SK-N-SH (cell line): ENCODE measurements at regions not wholly inside any gene's neighbourhood (a gene's known extent, or its start where the extent isn't known, plus 50 kb on each side); places are given as distances from the start of the nearest gene placed in this dataset.

ENCODE experiments used
- CTCF ChIA-PET: fragments of 300-600, 350-600 bp; formaldehyde crosslinking; extraction: SDS; loops from one replicate; lab custom pipeline; 2021; lab: Yijun Ruan, JAX
- POLR2A ChIA-PET: fragments of 350-600 bp; sonication (Branson Sonifier 250); formaldehyde crosslinking; extraction: SDS; loops from one replicate; lab custom pipeline; 2020; ENCODE audit warnings: antibody characterized with exemption, inconsistent platforms; lab: Yijun Ruan, JAX
- DNase-seq: peaks from one replicate; pipeline ENCODE4 v3.0.0; 2012
- H2AFZ ChIP-seq: fragments of 200-600 bp; sonication (generic); 2 replicates; pipeline ENCODE4 v1.8.1; 2016; ENCODE audit warnings: antibody characterized with exemption, mild to moderate bottlenecking, low read depth
- H3F3A ChIP-seq: fragments of 200-600 bp; sonication (generic); replicated peaks from 2 replicates; pipeline ENCODE3; 2016; ENCODE audit warnings: antibody characterized with exemption, mild to moderate bottlenecking; ENCODE audit not compliant: insufficient read depth
- H3K27ac ChIP-seq, 2 experiments: fragments of 200-500 bp in 1 of 2; fragments of 200-600 bp in 1 of 2; sonication (Bioruptor generic) in 1 of 2; sonication (generic), shearing (Covaris generic) in 1 of 2; 2 replicates each; pipeline versions ENCODE4 v1.5.1 to v1.6.1; 2014 to 2016; ENCODE audit warnings: low read depth in 2 of 2, inconsistent platforms in 1 of 2, low read length in 1 of 2, mild to moderate bottlenecking in 1 of 2, mixed read lengths in 1 of 2
- H3K27me3 ChIP-seq: fragments of 200-600 bp; sonication (generic), shearing (Covaris generic); 2 replicates; pipeline ENCODE4 v1.6.1; 2016; ENCODE audit warnings: mixed run types; ENCODE audit not compliant: insufficient read depth
- H3K36me3 ChIP-seq, 2 experiments: fragments of 200-500 bp in 1 of 2; fragments of 200-600 bp in 1 of 2; sonication (Bioruptor generic) in 1 of 2; sonication (generic) in 1 of 2; replicated peaks in 1 of 2; 2 replicates each; pipeline versions ENCODE3 to v1.5.1; 2014 to 2016; ENCODE audit warnings: low read length in 1 of 2, mild to moderate bottlenecking in 1 of 2; ENCODE audit not compliant: insufficient read depth in 2 of 2, control insufficient read depth in 1 of 2
- H3K4me1 ChIP-seq, 2 experiments: fragments of 200-500 bp in 1 of 2; fragments of 200-600 bp in 1 of 2; sonication (Bioruptor generic) in 1 of 2; sonication (generic), shearing (Covaris generic) in 1 of 2; 2 replicates each; pipeline versions ENCODE4 v1.5.1 to v1.6.1; 2014 to 2016; ENCODE audit warnings: low read depth in 1 of 2, low read length in 1 of 2, mixed run types in 1 of 2; ENCODE audit not compliant: insufficient read depth in 2 of 2, control insufficient read depth in 1 of 2
- H3K4me2 ChIP-seq: fragments of 200-600 bp; sonication (generic), shearing (Covaris generic); 2 replicates; pipeline ENCODE4 v1.6.1; 2017; ENCODE audit warnings: mixed run types
- H3K4me3 ChIP-seq, 2 experiments: fragments of 200-500 bp in 1 of 2; fragments of 200-600 bp in 1 of 2; sonication (Bioruptor generic) in 1 of 2; sonication (generic), shearing (Covaris generic) in 1 of 2; 2 replicates each; pipeline versions ENCODE4 v1.5.1 to v1.8.1; 2014 to 2016; ENCODE audit warnings: low read depth in 2 of 2, inconsistent platforms in 1 of 2, low read length in 1 of 2, mild to moderate bottlenecking in 1 of 2, mixed read lengths in 1 of 2, moderate library complexity in 1 of 2
- H3K79me2 ChIP-seq: fragments of 200-600 bp; sonication (generic); 2 replicates; pipeline ENCODE4 v1.8.1; 2017; ENCODE audit warnings: mild to moderate bottlenecking; ENCODE audit not compliant: insufficient read depth
- H3K9ac ChIP-seq: fragments of 200-600 bp; sonication (generic); 2 replicates; pipeline ENCODE4 v1.6.1; 2017; ENCODE audit warnings: mixed run types
- H3K9me2 ChIP-seq: fragments of 200-600 bp; sonication (generic); 2 replicates; pipeline ENCODE4 v1.6.1; 2017; ENCODE audit warnings: mixed run types
- H3K9me3 ChIP-seq: fragments of 200-600 bp; sonication (generic); 2 replicates; pipeline ENCODE4 v1.6.1; 2017; ENCODE audit warnings: mixed run types, mild to moderate bottlenecking, moderate library complexity
- H4K20me1 ChIP-seq: fragments of 200-600 bp; sonication (generic); 2 replicates; pipeline ENCODE4 v1.6.1; 2017; ENCODE audit warnings: mild to moderate bottlenecking, mixed run types; ENCODE audit not compliant: insufficient read depth
- EP300 ChIP-seq, 2 experiments: IDR thresholded peaks; 2 replicates each; pipeline versions ENCODE4 v1.4.0 to v1.6.1; 2012; ENCODE audit warnings: borderline replicate concordance in 1 of 2, low read depth in 1 of 2, low read length in 1 of 2
- EZH2phosphoT487 ChIP-seq: fragments of 200-600 bp; sonication (generic); IDR thresholded peaks from 2 replicates; pipeline ENCODE4 v1.6.1; 2017; ENCODE audit warnings: low read depth, mixed run types, mild to moderate bottlenecking, antibody characterized with exemption, moderate library complexity, borderline replicate concordance
- FOXJ3 ChIP-seq: sonication (generic); formaldehyde crosslinking; IDR thresholded peaks from 2 replicates; pipeline ENCODE4 v1.5.1; 2020; ENCODE audit warnings: mild to moderate bottlenecking, missing genetic modification reagents
- FOXM1 ChIP-seq: IDR thresholded peaks from 2 replicates; pipeline ENCODE4 v1.4.0; 2012; ENCODE audit warnings: low read depth, mild to moderate bottlenecking
- GABPA ChIP-seq: IDR thresholded peaks from 2 replicates; pipeline ENCODE4 v1.4.0; 2012; ENCODE audit warnings: low read depth, mild to moderate bottlenecking
- GATA2 ChIP-seq: sonication (generic); formaldehyde crosslinking; IDR thresholded peaks from 2 replicates; pipeline ENCODE4 v1.5.0; 2020; ENCODE audit warnings: mild to moderate bottlenecking, missing genetic modification reagents
- IRF3 ChIP-seq: fragments of 150-350 bp; IDR thresholded peaks from 2 replicates; pipeline ENCODE4 v1.6.1; 2016; ENCODE audit warnings: mild to moderate bottlenecking, low read depth, low read length
- MEF2A ChIP-seq: IDR thresholded peaks from 2 replicates; pipeline ENCODE4 v1.4.0; 2012; ENCODE audit warnings: low read depth, borderline replicate concordance
- RAD21 ChIP-seq: IDR thresholded peaks from 2 replicates; pipeline ENCODE4 v1.6.1; 2012; ENCODE audit warnings: mild to moderate bottlenecking, low read length
- RFX5 ChIP-seq: IDR thresholded peaks from 2 replicates; pipeline ENCODE4 v1.6.1; 2012; ENCODE audit warnings: mild to moderate bottlenecking, improper control_type of control experiment, low read length
- RXRA ChIP-seq: IDR thresholded peaks from 2 replicates; pipeline ENCODE4 v1.4.0; 2012; ENCODE audit warnings: low read depth, mild to moderate bottlenecking, borderline replicate concordance
- SMC3 ChIP-seq: IDR thresholded peaks from 2 replicates; pipeline ENCODE4 v1.6.1; 2012; ENCODE audit warnings: low read depth, low read length, improper control_type of control experiment
- TEAD4 ChIP-seq: IDR thresholded peaks from 2 replicates; pipeline ENCODE4 v1.4.0; 2012; ENCODE audit warnings: mild to moderate bottlenecking, borderline replicate concordance; ENCODE audit not compliant: insufficient read depth
- USF2 ChIP-seq: fragments of 150-350 bp; IDR thresholded peaks from 2 replicates; pipeline ENCODE4 v1.6.1; 2017; ENCODE audit warnings: antibody characterized with exemption, low read length, low read depth, borderline replicate concordance
- WGBS: methylation state at CpG from one replicate; pipeline ENCODE4 v1.1.6; 2017; ENCODE audit warnings: low lambda C conversion rate; 5-methylcytosine and 5-hydroxymethylcytosine counted together

GRCh38 chr2:47686018-47686417 is 96.9 kb upstream of the MSH6 start (continued):
- TF ChIP-seq EZH2phosphoT487, result no peak
- TF ChIP-seq RXRA, result no peak
- no peak for TF ChIP-seq MEF2A
- TF ChIP-seq GATA2, result no peak
- TF ChIP-seq SMC3, result no peak
- no peak for TF ChIP-seq FOXJ3
- no peak for TF ChIP-seq GABPA
- TF ChIP-seq, all 33 proteins: peak for 0

GRCh38 chr2:47682216-47682749 is 100.7 kb upstream of the MSH6 start:
- ChIA-PET POLR2A (no interaction called here), CTCF (interaction anchor here (1.2 to 1.5 kb wide), 2 partner anchors 10 to 28 kb away, joined by 3 to 6 read pairs; no protein-coding TSS in a partner anchor)
- no peak for DNase-seq
- Histone ChIP-seq H3K27ac (no peak overlapping the region), H3K4me3 (no peak overlapping the region), H3F3A (no peaks in the 10 kb centered on the region), H3K9me2 (no peaks in the 10 kb centered on the region), H4K20me1 (no peaks in the 10 kb centered on the region), H3K9ac (no peak overlapping the region), H3K36me3 (no peaks in the 10 kb centered on the region), H3K4me1 (no peaks in the 10 kb centered on the region), H3K9me3 (peaks cover 3% of the 10 kb centered on the region; the same call in 1 of the 2 replicates)
- 70% methylated on average over 8 of the region's 8 CpGs for WGBS
- TF ChIP-seq IRF3 (no peak), EP300 (IDR thresholded peaks at IDR 0.05; ENCODE audit: borderline replicate concordance in 1 of 2, low read depth in 1 of 2, low read length in 1 of 2) (no peak), FOXM1 (no peak), SMC3 (no peak), RXRA (no peak), RFX5 (no peak), EZH2phosphoT487 (no peak), TEAD4 (no peak), FOXJ3 (no peak), RAD21 (no peak), USF2 (no peak)
- TF ChIP-seq, all 33 proteins: peak for 0
- Histone ChIP-seq H3K4me2 (no peak overlapping the region), H3K79me2 (no peaks in the 10 kb centered on the region), H2AFZ (no peak overlapping the region), H3K27me3 (no peaks in the 10 kb centered on the region; the same call in 1 of the 2 replicates)
